GM12892 (cell line): ENCODE measurements at regions not wholly inside any gene's neighbourhood (a gene's known extent, or its start where the extent isn't known, plus 50 kb on each side); places are given as distances from the start of the nearest gene placed in this dataset.

Experiments used
- DNase-seq: peaks from one replicate; pipeline ENCODE4 v3.0.0; 2011; ENCODE audit not compliant: insufficient read length
- FAIRE-seq: peaks from 2 replicates; lab custom pipeline; 2011; peaks lifted over from hg19 to GRCh38; lab: Jason Lieb, UNC
- POLR2A ChIP-seq: IDR thresholded peaks from 2 replicates; pipeline ENCODE4 v1.6.1; 2011; ENCODE audit warnings: low read depth, low read length, control low read depth
- POLR2AphosphoS5 ChIP-seq: IDR thresholded peaks from 2 replicates; pipeline ENCODE4 v1.6.1; 2011; ENCODE audit warnings: low read depth, low read length, control low read depth
- TAF1 ChIP-seq: IDR thresholded peaks from 2 replicates; pipeline ENCODE4 v1.6.1; 2011; ENCODE audit warnings: low read depth, mild to moderate bottlenecking, control low read depth, low read length, borderline replicate concordance

- FAIRE-seq (no peak), DNase-seq (no peak)
- TF ChIP-seq TAF1, result no peak
Observed at GRCh38 chr4:160182727-160183126, 1079.8 kb downstream of the RAPGEF2 start.

- no peak for DNase-seq
- no peak for TF ChIP-seq POLR2A
- TF ChIP-seq TAF1, result no peak
- no peak for TF ChIP-seq POLR2AphosphoS5
- FAIRE-seq, result no peak
Observed at GRCh38 chr4:160184884-160185283, 1082.0 kb downstream of the RAPGEF2 start.

GRCh38 chr4:160193787-160194186 is 1090.9 kb downstream of the RAPGEF2 start:
- DNase-seq (no peak), FAIRE-seq (no peak)
- no peak for TF ChIP-seq POLR2A

GRCh38 chr4:160194716-160195115 is 1091.8 kb downstream of the RAPGEF2 start:
- DNase-seq (no peak), FAIRE-seq (no peak)
- TF ChIP-seq POLR2A (no peak), POLR2AphosphoS5 (no peak), TAF1 (no peak)

- FAIRE-seq (no peak), DNase-seq (no peak)
Observed at GRCh38 chr4:160202802-160203201, 1099.9 kb downstream of the RAPGEF2 start.

GRCh38 chr4:160212078-160212477 is 1109.2 kb downstream of the RAPGEF2 start:
- TF ChIP-seq POLR2A (no peak), TAF1 (no peak), POLR2AphosphoS5 (no peak)
- FAIRE-seq, result no peak
- no peak for DNase-seq

More at GRCh38 chr4:160202802-160203201, 1099.9 kb downstream of the RAPGEF2 start:
- TF ChIP-seq TAF1 (no peak), POLR2AphosphoS5 (no peak), POLR2A (no peak)

GRCh38 chr4:160213366-160213765 is 1110.5 kb downstream of the RAPGEF2 start:
- DNase-seq (no peak), FAIRE-seq (no peak)
- TF ChIP-seq POLR2AphosphoS5 (no peak), TAF1 (no peak), POLR2A (no peak)

GRCh38 chr4:160217352-160217751 is 1114.5 kb downstream of the RAPGEF2 start:
- no peak for FAIRE-seq
- TF ChIP-seq POLR2AphosphoS5, result no peak
- no peak for DNase-seq

GRCh38 chr4:160224049-160224448 is 1121.2 kb downstream of the RAPGEF2 start:
- DNase-seq (no peak), FAIRE-seq (no peak)
- TF ChIP-seq POLR2AphosphoS5 (no peak), POLR2A (no peak), TAF1 (no peak)

GRCh38 chr4:160233141-160233540 is 1130.3 kb downstream of the RAPGEF2 start:
- no peak for FAIRE-seq

GRCh38 chr4:160235285-160235684 is 1132.4 kb downstream of the RAPGEF2 start:
- no peak for DNase-seq
- FAIRE-seq, result no peak

More at GRCh38 chr4:160233141-160233540, 1130.3 kb downstream of the RAPGEF2 start:
- TF ChIP-seq POLR2AphosphoS5 (no peak), POLR2A (no peak), TAF1 (no peak)
- no peak for DNase-seq

GRCh38 chr4:160235771-160236170 is 1132.9 kb downstream of the RAPGEF2 start:
- DNase-seq, result no peak
- no peak for FAIRE-seq
- no peak for TF ChIP-seq POLR2AphosphoS5
- no peak for TF ChIP-seq POLR2A
- TF ChIP-seq TAF1, result no peak

More at GRCh38 chr4:160235285-160235684, 1132.4 kb downstream of the RAPGEF2 start:
- TF ChIP-seq POLR2A (no peak), POLR2AphosphoS5 (no peak), TAF1 (no peak)

- DNase-seq, result no peak
- no peak for TF ChIP-seq POLR2A
- no peak for TF ChIP-seq TAF1
- TF ChIP-seq POLR2AphosphoS5, result no peak
- no peak for FAIRE-seq
Observed at GRCh38 chr4:160238790-160239189, 1135.9 kb downstream of the RAPGEF2 start.
